CD4-positive, alpha-beta T cell treated with Interleukin-17A for 1 hour (primary cell): ENCODE measurements at regions not wholly inside any gene's neighbourhood (a gene's known extent, or its start where the extent isn't known, plus 50 kb on each side); places are given as distances from the start of the nearest gene placed in this dataset.

Source experiments
- DNase-seq: peaks from one replicate; pipeline ENCODE4 v3.0.0-alpha.2; 2020

GRCh38 chr1:229069176-229069575, 201.7 kb upstream of the RAB4A start:
- DNase-seq = no peak

- no peak for DNase-seq
These were observed 200.7 kb upstream of the RAB4A start for GRCh38 chr1:229070168-229070567.

DNA sequence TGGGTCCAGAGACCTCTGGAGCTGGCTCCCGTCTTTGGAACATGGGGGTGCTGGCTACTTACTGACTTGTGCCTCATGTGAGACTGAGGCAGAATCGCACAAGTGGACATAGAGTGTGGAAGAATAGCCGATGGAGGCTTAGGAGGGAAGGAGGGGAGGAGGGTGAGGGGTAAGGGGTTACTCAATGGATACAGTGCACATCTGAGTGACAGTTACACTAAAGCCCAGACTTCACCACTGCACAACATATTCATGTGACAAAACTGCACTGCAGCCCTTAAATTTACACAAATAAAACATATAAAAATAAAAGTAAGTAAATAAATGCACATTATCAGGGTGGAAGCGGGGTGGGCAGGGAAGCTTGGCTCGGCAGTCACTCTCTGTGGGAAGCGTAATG, 197.7 kb upstream of the RAB4A start:
- DNase-seq = no peak

DNA sequence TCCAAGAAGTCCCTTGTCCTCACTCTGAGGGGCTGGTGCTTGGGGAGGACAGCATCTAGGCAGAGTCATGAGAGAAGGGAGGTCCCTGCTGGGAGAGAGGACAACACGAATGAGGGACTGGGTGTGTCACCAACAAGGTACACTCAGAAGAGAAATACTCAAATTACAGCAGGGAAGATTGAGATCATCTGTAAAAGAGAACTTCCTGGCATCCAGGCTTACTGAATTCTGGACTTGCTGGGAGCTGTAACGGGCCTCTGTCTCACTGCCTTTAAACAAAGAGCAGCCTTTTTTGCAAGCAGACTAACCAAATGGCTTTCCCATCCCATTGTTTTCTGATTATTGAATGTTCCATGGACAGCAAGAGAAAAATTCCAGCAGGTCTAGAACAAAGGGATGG, 195.7 kb upstream of the RAB4A start:
- DNase-seq = no peak

DNA sequence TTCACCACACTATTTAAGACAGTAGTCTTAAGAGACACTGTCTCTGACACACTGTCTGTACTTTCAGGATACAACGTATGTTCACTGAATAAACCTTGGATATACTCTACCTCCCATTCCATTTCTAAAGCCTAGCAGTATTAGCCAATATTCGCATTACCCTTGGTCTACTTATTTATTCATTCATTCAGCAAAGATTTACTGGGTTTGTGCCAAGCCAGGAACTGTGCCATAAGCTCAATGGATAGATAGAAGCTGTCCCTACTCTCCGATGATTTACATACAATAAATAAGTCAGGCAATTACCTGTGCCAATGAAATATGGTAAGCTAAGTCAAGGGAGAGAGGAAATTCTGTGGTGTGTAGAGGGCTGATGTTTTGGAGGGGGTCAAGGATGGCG, 195.2 kb upstream of the RAB4A start:
- no peak for DNase-seq

GRCh38 chr1:229076195-229076594, 194.7 kb upstream of the RAB4A start:
- DNase-seq = no peak

- DNase-seq = no peak
These were observed 191.8 kb upstream of the RAB4A start for GRCh38 chr1:229079016-229079595.

DNA sequence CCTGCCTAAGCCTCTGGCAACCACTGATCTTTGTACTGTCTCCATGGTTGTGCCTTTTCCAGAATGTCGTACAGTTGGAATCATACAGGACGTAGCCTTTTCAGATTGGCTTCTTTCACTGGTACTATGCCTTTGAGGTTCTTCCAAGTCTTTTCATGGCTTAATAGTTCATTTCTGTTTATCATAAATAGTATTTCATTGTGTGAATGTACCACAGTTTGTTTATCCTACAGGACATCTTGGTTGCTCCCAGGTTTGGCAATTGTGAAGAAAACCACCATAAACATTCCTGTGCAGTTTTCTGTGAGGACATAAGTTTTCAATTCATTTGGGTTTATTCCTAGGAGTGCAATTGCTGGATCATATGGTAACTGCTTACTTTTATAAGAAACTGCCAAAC, 190.6 kb upstream of the RAB4A start:
- no peak for DNase-seq

- no peak for DNase-seq
These were observed 185.6 kb upstream of the RAB4A start for GRCh38 chr1:229085291-229085690.

GRCh38 chr1:229086091-229086490, 184.8 kb upstream of the RAB4A start:
- no peak for DNase-seq

DNA sequence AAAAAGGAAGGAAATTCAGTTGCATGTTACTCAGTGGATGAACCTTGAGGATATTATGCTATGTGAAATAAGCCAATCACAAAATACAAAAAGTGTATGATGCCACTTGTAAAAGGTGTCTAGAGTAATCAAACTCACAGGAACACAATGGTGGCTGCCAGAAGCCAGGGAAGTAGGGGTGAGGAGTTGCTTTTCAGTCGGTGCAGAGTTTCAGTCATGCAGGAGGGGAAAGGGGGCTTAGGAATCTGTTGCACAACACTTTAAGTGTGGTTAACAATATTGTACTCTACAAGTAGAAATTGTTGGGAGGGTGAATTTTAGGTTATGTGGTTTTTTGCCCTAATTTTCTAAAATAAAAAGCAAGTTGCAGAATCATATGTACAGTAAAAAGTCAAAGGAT, 184.2 kb upstream of the RAB4A start:
- no peak for DNase-seq

DNA sequence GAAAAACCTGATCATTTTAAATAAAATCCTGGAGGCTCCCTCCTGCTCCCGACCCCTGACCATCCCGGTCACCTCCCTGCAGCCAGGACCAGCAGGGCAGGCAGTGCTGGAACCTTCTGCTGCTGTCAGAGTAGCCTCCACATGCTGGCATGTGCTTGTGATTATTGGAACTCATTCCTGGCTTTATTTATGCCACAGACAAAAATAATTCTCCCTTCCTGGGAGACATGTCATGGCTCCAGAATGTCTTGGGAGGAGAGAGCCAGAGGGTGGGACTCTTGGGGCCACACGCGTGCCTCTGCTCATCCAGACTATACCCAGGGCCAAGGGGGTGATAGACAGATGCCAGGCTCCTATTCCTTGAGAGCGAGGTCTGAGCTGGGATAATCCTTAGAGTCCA, 183.6 kb upstream of the RAB4A start:
- no peak for DNase-seq

GRCh38 chr1:229087906-229088305, 183.0 kb upstream of the RAB4A start:
- DNase-seq = no peak

GRCh38 chr1:229088711-229089110, 182.2 kb upstream of the RAB4A start:
- DNase-seq = no peak

GRCh38 chr1:229089586-229090208, 181.2 kb upstream of the RAB4A start:
- no peak for DNase-seq

DNA sequence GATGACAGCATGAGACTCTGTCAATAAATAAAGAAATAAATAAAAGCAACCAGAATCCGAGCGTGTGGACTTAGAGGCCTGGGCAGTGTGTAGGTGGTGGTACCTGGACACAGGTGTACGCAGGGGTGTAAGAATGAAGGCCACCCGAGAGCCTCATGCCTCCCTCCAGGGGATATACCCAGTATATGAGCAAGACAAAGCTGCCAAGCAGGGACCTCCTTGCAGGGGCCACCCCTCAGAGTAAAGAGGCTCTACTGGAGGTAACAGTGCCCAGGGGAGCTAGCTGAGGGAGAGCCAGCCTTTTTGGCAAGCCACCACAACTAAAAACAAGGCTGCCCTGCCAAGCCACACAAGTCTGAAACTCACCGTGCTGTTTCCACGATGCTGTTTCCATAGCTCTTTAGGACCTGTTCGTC, 179.2 kb upstream of the RAB4A start:
- no peak for DNase-seq

GRCh38 chr1:229092377-229093237, 178.3 kb upstream of the RAB4A start:
- DNase-seq = no peak

DNA sequence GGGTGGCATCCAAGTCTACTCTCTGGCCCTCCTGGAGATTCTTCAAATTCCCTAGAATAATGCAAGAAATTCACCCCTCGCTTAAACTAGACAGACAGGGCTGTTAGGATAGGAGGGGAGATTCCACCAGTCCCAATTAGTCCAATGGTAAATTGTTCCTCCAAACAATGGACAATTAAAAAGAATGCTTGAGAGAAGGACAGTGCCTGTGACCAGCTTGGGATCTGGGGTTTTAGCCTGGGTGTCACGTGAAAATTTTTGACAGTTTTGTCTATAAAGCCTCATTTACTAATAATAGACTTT, 177.7 kb upstream of the RAB4A start:
- DNase-seq = no peak

DNA sequence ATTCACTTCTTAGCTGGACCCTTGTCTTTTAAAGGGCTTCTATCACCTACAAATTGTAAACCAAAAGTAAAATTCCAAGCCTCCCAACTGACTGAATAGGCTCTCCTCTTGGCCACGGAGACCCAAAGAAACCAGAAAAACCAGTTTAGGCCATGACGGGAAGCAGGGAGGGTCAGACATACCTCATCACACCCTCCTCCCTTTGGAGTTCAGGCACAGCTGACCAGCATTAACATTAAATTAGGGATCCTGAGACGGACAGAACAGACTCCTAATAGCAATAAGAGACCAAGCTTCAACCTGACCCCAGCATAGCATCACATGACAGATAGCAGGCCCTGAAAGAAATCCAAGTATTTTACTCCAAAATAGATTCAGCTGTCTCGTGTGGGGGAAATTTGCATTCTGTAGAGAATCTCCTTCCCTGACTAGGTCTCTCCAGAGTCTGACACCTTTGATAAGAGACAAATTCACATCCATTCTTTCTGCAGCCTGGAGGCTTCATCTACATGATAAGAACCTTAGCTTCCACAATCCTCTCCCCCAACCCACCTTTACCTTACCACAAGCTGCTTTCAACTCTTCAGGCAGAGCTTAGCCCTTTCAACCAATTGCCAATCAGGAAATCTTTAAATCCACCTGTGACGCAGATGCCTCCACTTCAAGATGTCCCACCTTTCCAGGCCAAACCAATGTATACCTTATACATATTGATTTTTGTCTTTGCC, 177.1 kb upstream of the RAB4A start:
- no peak for DNase-seq

DNA sequence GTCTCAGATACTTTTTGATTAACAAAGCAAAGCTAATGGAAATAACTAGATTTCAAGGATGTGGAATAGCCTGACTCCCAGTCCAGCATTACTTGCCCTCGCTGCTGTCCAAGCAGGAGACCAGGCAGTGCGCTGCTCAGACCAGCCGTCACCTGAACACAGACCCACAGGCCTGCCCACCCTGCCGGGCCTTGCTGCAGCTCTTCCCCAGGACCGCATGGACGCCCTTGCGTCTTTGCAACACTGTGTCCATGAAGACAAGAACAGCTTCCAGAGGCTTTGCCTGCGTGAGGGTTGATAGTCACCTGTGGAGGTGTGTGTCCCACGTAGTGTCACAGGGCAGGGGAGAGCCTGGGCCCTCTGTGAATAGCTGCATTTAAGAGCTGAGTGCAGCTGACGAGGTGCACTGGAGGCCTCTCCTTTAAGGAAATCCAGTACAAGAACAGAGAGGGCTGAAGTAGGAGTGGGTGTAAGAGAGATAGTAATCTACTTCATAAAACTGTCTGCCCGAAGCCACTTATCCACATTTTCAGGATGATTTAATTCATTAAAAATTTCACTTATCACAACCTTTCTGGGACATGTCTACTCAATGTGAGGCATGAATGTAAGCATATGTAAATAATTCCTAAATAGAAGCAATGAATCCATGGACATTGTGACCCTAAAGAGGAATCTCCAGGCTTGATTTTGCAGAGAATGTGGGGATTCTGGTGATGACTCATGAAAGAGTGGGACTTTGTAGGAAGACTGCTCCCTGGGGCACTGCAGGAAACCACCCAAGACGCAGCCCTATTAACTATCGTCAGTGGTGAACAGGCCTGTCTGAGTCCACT, 176.2 kb upstream of the RAB4A start:
- DNase-seq = no peak

GRCh38 chr1:229095325-229095724, 175.6 kb upstream of the RAB4A start:
- DNase-seq = no peak

DNA sequence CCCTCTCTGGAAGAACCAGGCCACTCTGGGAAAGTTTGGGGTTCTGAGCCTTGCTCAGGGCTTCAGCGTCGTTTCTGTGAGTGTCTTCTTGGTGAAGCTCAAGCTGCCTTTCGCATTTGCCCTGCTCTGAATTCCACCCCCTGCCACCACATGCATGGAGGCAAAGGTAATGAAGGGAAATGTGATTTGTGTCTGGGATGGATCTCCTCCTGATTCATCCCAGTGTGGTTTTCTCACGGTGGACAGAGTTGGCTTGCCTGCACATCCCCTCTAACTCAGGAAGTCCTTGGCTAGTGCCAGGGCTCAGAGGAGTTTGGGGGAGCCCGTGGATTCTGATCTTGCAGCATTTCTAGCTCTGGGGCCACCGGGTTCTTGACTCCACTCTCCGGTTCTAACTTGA, 173.6 kb upstream of the RAB4A start:
- DNase-seq = no peak

DNA sequence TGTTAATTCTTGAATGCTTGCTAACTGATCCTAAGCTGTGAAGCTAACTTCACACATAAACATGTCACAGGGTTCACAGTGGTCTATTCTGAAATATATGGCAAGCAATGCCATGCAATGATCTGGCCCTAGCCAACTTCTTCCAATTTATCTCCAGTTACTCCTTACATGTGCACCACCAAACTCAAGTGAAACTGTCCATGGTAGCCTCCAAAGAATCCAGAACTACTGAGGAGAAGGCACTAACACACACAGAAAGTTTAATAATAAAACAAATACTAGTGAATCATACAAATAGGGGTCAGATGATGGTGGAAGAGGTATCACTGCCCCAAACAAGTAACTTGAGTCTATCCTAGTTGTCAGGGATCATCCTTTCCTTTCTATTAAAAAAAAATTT, 172.6 kb upstream of the RAB4A start:
- no peak for DNase-seq
